K562 (cell line): ENCODE measurements at regions not wholly inside any gene's neighbourhood (a gene's known extent, or its start where the extent isn't known, plus 50 kb on each side); places are given as distances from the start of the nearest gene placed in this dataset.

Source experiments
- CTBP1 ChIP-seq: fragments of 450-650 bp; IDR thresholded peaks from 2 replicates; pipeline ENCODE4 v1.6.1; 2016; ENCODE audit warnings: borderline replicate concordance
- ELF2 ChIP-seq: fragments of 250-450 bp; sonication (Bioruptor Pico); IDR thresholded peaks from 2 replicates; pipeline ENCODE4 v1.5.0; 2021; ENCODE audit warnings: mild to moderate bottlenecking
- ETV1 ChIP-seq: fragments of 450-650 bp; conservative IDR thresholded peaks from 2 replicates; pipeline ENCODE4 v1.6.1; 2016; ENCODE audit warnings: missing genetic modification characterization, control low read depth, low read depth, missing compliant biosample characterization
- MEF2D ChIP-seq: conservative IDR thresholded peaks from 2 replicates; pipeline ENCODE4 v1.6.1; 2016; ENCODE audit warnings: low read depth, missing genetic modification characterization, missing compliant biosample characterization
- PHF20 ChIP-seq: fragments of 450-650 bp; IDR thresholded peaks from 2 replicates; pipeline ENCODE4 v1.6.1; 2018; ENCODE audit not compliant: partially characterized antibody
- SIN3B ChIP-seq: fragments of 450-650 bp; IDR thresholded peaks from 2 replicates; pipeline ENCODE4 v1.6.1; 2017; ENCODE audit warnings: low read depth, mild to moderate bottlenecking, moderate library complexity
- STAG1 ChIP-seq: sonication (generic); formaldehyde crosslinking; IDR thresholded peaks from 2 replicates; pipeline ENCODE4 v1.5.0; 2020; ENCODE audit warnings: missing genetic modification reagents, borderline replicate concordance
- TF ChIP-seq, protein P1 (sequence below): fragments of 450-650 bp; IDR thresholded peaks from 2 replicates; pipeline ENCODE4 v1.6.1; 2016; ENCODE audit warnings: low read depth, mild to moderate bottlenecking, moderate library complexity
- TF ChIP-seq, protein P2 (sequence below), 2 experiments: fragments of 450-650 bp; IDR thresholded peaks; 2 replicates each; pipeline ENCODE4 v1.6.1; 2018; ENCODE audit warnings: mild to moderate bottlenecking in 2 of 2, low read depth in 1 of 2; ENCODE audit not compliant: partially characterized antibody in 2 of 2

DNA sequence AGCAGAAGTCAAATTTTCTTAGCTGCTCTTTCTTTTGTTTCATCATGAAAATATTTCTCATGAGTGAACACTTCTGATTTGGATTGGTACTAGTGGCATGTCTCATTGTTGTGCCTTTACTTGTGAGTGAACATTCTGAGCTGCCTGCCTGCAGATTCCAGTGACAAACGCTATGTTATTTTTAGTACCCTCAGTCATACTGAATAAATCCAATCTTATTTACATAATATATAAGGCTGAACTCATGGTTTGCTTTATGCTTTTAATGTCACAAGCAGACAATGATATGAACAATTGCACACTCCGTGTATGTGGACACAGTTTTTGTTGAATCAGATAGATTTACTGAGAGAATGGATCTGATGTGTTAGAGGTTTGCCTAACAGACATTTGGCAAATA is 67.8 kb downstream of the ACTBL2 start (continued):
- TF ChIP-seq, protein P1, sequence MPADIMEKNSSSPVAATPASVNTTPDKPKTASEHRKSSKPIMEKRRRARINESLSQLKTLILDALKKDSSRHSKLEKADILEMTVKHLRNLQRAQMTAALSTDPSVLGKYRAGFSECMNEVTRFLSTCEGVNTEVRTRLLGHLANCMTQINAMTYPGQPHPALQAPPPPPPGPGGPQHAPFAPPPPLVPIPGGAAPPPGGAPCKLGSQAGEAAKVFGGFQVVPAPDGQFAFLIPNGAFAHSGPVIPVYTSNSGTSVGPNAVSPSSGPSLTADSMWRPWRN = no peak
- TF ChIP-seq MEF2D (tag) = no peak
- TF ChIP-seq PHF20 = no peak
- TF ChIP-seq CTBP1 = no peak
- TF ChIP-seq ETV1 (tag) = no peak
- TF ChIP-seq ELF2 (CRISPR knock-in tag) = no peak
- no peak for TF ChIP-seq STAG1 (CRISPR knock-in tag)
- TF ChIP-seq SIN3B = no peak
- TF ChIP-seq, protein P2, sequence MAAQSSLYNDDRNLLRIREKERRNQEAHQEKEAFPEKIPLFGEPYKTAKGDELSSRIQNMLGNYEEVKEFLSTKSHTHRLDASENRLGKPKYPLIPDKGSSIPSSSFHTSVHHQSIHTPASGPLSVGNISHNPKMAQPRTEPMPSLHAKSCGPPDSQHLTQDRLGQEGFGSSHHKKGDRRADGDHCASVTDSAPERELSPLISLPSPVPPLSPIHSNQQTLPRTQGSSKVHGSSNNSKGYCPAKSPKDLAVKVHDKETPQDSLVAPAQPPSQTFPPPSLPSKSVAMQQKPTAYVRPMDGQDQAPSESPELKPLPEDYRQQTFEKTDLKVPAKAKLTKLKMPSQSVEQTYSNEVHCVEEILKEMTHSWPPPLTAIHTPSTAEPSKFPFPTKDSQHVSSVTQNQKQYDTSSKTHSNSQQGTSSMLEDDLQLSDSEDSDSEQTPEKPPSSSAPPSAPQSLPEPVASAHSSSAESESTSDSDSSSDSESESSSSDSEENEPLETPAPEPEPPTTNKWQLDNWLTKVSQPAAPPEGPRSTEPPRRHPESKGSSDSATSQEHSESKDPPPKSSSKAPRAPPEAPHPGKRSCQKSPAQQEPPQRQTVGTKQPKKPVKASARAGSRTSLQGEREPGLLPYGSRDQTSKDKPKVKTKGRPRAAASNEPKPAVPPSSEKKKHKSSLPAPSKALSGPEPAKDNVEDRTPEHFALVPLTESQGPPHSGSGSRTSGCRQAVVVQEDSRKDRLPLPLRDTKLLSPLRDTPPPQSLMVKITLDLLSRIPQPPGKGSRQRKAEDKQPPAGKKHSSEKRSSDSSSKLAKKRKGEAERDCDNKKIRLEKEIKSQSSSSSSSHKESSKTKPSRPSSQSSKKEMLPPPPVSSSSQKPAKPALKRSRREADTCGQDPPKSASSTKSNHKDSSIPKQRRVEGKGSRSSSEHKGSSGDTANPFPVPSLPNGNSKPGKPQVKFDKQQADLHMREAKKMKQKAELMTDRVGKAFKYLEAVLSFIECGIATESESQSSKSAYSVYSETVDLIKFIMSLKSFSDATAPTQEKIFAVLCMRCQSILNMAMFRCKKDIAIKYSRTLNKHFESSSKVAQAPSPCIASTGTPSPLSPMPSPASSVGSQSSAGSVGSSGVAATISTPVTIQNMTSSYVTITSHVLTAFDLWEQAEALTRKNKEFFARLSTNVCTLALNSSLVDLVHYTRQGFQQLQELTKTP (IDR thresholded peaks at IDR 0.05; ENCODE audit: low read depth in 1 of 2, partially characterized antibody in 2 of 2) = no peak
